SK-N-SH treated with all-trans-retinoic acid at 6 μM for 48 hours (cell line): ENCODE measurements at regions not wholly inside any gene's neighbourhood (a gene's known extent, or its start where the extent isn't known, plus 50 kb on each side); places are given as distances from the start of the nearest gene placed in this dataset.

Experiments used
- ATAC-seq: fragments of 200-7000 bp; cut with Tn5 transposase; 3 replicates; pipeline ENCODE4 v1.9.1; 2020; ENCODE audit warnings: mild to moderate bottlenecking, moderate library complexity
- ARNTL ChIP-seq: fragments of 450-650 bp; formaldehyde crosslinking; IDR thresholded peaks from 2 replicates; pipeline ENCODE4 v1.5.0; 2020; ENCODE audit warnings: low read depth, mild to moderate bottlenecking, moderate library complexity, borderline replicate concordance
- BACH2 ChIP-seq: fragments of 250-450 bp; sonication (Bioruptor Pico); IDR thresholded peaks from 2 replicates; pipeline ENCODE4 v1.9.0; 2021; ENCODE audit warnings: mild to moderate bottlenecking, borderline replicate concordance
- CREB5 ChIP-seq: fragments of 250-450 bp; sonication (Bioruptor Pico); IDR thresholded peaks from 2 replicates; pipeline ENCODE4 v1.5.1; 2020; ENCODE audit warnings: low read depth, mild to moderate bottlenecking, moderate library complexity
- CSDC2 ChIP-seq: fragments of 250-450 bp; sonication (Bioruptor Pico); IDR thresholded peaks from 2 replicates; pipeline ENCODE4 v1.5.0; 2020; ENCODE audit warnings: mild to moderate bottlenecking, moderate library complexity
- CSRNP3 ChIP-seq: fragments of 250-450 bp; sonication (Bioruptor Pico); IDR thresholded peaks from 2 replicates; pipeline ENCODE4 v1.5.1; 2021; ENCODE audit warnings: mild to moderate bottlenecking, moderate library complexity
- ESRRG ChIP-seq: fragments of 250-450 bp; sonication (Bioruptor Pico); IDR thresholded peaks from 2 replicates; pipeline ENCODE4 v1.6.1; 2021; ENCODE audit warnings: mild to moderate bottlenecking
- GLIS3 ChIP-seq: fragments of 250-450 bp; sonication (Bioruptor Pico); IDR thresholded peaks from 2 replicates; pipeline ENCODE4 v1.5.0; 2020; ENCODE audit warnings: mild to moderate bottlenecking, moderate library complexity
- ISL1 ChIP-seq: fragments of 250-450 bp; sonication (Bioruptor Pico); IDR thresholded peaks from 2 replicates; pipeline ENCODE4 v2.1.2; 2022; ENCODE audit warnings: mild to moderate bottlenecking, moderate library complexity
- OSR1 ChIP-seq: fragments of 250-450 bp; sonication (Bioruptor Pico); IDR thresholded peaks from 2 replicates; pipeline ENCODE4 v1.8.0; 2022; ENCODE audit warnings: moderate library complexity, mild to moderate bottlenecking, inconsistent platforms
- PATZ1 ChIP-seq: fragments of 250-450 bp; sonication (Bioruptor Pico); IDR thresholded peaks from 2 replicates; pipeline ENCODE4 v1.8.0; 2020; ENCODE audit warnings: mild to moderate bottlenecking, moderate library complexity, borderline replicate concordance
- POU6F1 ChIP-seq: fragments of 250-450 bp; sonication (Bioruptor Pico); IDR thresholded peaks from 2 replicates; pipeline ENCODE4 v1.8.0; 2021; ENCODE audit warnings: low read depth, mild to moderate bottlenecking, moderate library complexity, borderline replicate concordance
- PPARA ChIP-seq: fragments of 250-450 bp; sonication (Bioruptor Pico); IDR thresholded peaks from 2 replicates; pipeline ENCODE4 v1.5.0; 2020; ENCODE audit warnings: mild to moderate bottlenecking, borderline replicate concordance
- RARB ChIP-seq: fragments of 250-450 bp; sonication (Bioruptor Pico); IDR thresholded peaks from 2 replicates; pipeline ENCODE4 v1.8.0; 2021; ENCODE audit warnings: mild to moderate bottlenecking, moderate library complexity
- SNAI2 ChIP-seq: fragments of 250-450 bp; sonication (Bioruptor Pico); IDR thresholded peaks from 2 replicates; pipeline ENCODE4 v1.5.0; 2020; ENCODE audit warnings: mild to moderate bottlenecking, moderate library complexity
- TCF4 ChIP-seq: fragments of 250-450 bp; sonication (Bioruptor Pico); IDR thresholded peaks from 2 replicates; pipeline ENCODE4 v1.8.0; 2021; ENCODE audit warnings: mild to moderate bottlenecking, moderate library complexity, borderline replicate concordance
- TSHZ2 ChIP-seq: fragments of 250-450 bp; sonication (Bioruptor Pico); IDR thresholded peaks from 2 replicates; pipeline ENCODE4 v1.5.0; 2020; ENCODE audit warnings: mild to moderate bottlenecking, moderate library complexity
- ZC3H10 ChIP-seq: fragments of 250-450 bp; sonication (Bioruptor Pico); IDR thresholded peaks from 2 replicates; pipeline ENCODE4 v1.5.1; 2021; ENCODE audit warnings: mild to moderate bottlenecking, moderate library complexity
- ZFP3 ChIP-seq: fragments of 250-450 bp; sonication (Bioruptor Pico); IDR thresholded peaks from 2 replicates; pipeline ENCODE4 v1.5.0; 2020; ENCODE audit warnings: mild to moderate bottlenecking, moderate library complexity
- ZNF565 ChIP-seq: fragments of 450-650 bp; formaldehyde crosslinking; conservative IDR thresholded peaks from 2 replicates; pipeline ENCODE4 v1.5.0; 2020; ENCODE audit warnings: low read depth, mild to moderate bottlenecking, moderate library complexity
- ZNF70 ChIP-seq: fragments of 450-650 bp; formaldehyde crosslinking; IDR thresholded peaks from 2 replicates; pipeline ENCODE4 v1.5.0; 2020; ENCODE audit warnings: mild to moderate bottlenecking, moderate library complexity

GRCh38 chr3:31379598-31379997 is 153.1 kb upstream of the STT3B start (continued):
- TF ChIP-seq CREB5 (CRISPR knock-in tag) (no peak), ZC3H10 (CRISPR knock-in tag) (no peak), ARNTL (CRISPR knock-in tag) (no peak), PATZ1 (CRISPR knock-in tag) (no peak)
- TF ChIP-seq, all 23 proteins: peak for 0

- TF ChIP-seq CREB5 (CRISPR knock-in tag) (no peak), ZNF565 (no peak), ESRRG (no peak), POU6F1 (CRISPR knock-in tag) (no peak), ISL1 (no peak), CSDC2 (CRISPR knock-in tag) (no peak), ZC3H10 (CRISPR knock-in tag) (no peak), ZFP3 (CRISPR knock-in tag) (no peak), GLIS3 (CRISPR knock-in tag) (no peak), PPARA (CRISPR knock-in tag) (no peak), BACH2 (CRISPR knock-in tag) (no peak), SNAI2 (CRISPR knock-in tag) (no peak), RARB (CRISPR knock-in tag) (no peak), OSR1 (CRISPR knock-in tag) (no peak), PATZ1 (CRISPR knock-in tag) (no peak)
- no peak for ATAC-seq
These were observed 149.9 kb upstream of the STT3B start for GRCh38 chr3:31382856-31383255.

- no peak for ATAC-seq
- no peak for TF ChIP-seq ZC3H10 (CRISPR knock-in tag)
- TF ChIP-seq POU6F1 (CRISPR knock-in tag) = no peak
- no peak for TF ChIP-seq TCF4 (CRISPR knock-in tag)
- TF ChIP-seq BACH2 (CRISPR knock-in tag) = no peak
- no peak for TF ChIP-seq SNAI2 (CRISPR knock-in tag)
- no peak for TF ChIP-seq RARB (CRISPR knock-in tag)
- TF ChIP-seq ZNF70 (CRISPR knock-in tag) = no peak
- TF ChIP-seq GLIS3 (CRISPR knock-in tag) = no peak
- TF ChIP-seq ZFP3 (CRISPR knock-in tag) = no peak
- TF ChIP-seq TSHZ2 (CRISPR knock-in tag) = no peak
- TF ChIP-seq CSDC2 (CRISPR knock-in tag) = no peak
- TF ChIP-seq OSR1 (CRISPR knock-in tag) = no peak
- no peak for TF ChIP-seq ZNF565
- no peak for TF ChIP-seq ARNTL (CRISPR knock-in tag)
- no peak for TF ChIP-seq CSRNP3 (CRISPR knock-in tag)
- no peak for TF ChIP-seq CREB5 (CRISPR knock-in tag)
- no peak for TF ChIP-seq ISL1
- no peak for TF ChIP-seq PPARA (CRISPR knock-in tag)
These were observed 148.6 kb upstream of the STT3B start for GRCh38 chr3:31384117-31384516.
